DMS53 (cell line): ENCODE measurements at regions not wholly inside any gene's neighbourhood (a gene's known extent, or its start where the extent isn't known, plus 50 kb on each side); places are given as distances from the start of the nearest gene placed in this dataset.

Experiments
- DNase-seq: peaks from one replicate; lab custom pipeline; 2025; lab: John Stamatoyannopoulos, UW

DNA sequence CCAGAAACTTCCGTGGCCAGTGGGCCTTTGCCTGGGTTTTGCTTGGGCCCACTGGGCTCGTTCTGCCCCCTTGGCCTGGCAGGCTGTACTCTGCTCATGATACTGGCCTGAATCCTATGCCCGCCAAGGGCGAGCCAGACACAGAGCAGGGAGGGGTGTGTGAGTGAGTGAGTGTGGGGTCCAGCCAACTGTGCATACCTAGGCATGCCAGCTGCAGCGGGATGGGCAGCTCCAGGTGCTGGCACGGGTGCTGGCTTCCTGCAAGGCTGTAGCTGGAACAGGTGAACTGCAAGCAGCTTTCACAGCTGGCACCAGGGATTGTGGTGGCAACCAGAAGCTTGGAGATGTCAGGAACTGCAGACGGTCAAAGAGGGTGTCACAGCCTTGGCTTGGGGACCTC, 1276.4 kb downstream of the SLC16A7 start:
- DNase-seq = no peak

DNA sequence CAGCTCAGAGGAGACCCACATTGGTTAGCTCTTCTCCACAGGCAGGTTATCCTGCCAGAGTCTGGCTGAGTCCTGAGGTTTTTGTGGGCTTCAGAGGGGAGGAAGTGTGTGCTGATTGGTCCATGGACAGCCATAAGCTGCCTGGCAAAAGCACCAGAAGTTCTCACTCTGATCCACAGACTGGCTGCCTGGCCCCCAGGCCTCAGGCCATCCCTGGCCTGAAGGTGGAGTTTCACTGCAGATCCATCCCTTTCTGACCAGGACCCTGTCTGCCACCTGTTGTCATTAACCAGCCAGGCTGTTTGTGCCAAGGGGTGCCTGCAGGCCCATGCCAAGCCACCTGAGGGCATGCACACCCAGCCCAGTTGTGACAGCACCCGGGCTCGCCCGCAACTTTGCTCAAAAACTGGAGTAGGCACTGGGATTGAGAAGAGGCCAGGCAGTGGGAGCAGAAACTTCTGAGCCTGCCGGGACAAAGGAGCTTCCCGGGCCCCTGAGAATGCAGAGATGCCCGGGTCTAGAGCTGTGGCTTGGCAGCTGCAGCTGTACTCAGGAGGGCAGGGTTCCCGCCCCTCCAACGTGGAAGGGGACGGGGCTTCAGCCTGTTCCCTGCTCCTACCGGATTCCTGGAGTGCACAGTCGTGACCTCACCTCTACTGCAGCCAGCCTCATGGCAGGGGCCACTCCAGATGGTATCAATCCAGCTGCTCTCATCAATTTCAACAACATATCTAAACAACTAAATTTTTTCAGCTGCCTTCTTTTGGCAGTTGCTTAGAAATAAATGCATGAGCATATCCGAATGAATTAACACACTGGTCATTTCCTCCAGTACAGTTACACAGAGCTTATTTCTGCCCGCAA, 1277.3 kb downstream of the SLC16A7 start:
- DNase-seq = peak; percentile 19

DNA sequence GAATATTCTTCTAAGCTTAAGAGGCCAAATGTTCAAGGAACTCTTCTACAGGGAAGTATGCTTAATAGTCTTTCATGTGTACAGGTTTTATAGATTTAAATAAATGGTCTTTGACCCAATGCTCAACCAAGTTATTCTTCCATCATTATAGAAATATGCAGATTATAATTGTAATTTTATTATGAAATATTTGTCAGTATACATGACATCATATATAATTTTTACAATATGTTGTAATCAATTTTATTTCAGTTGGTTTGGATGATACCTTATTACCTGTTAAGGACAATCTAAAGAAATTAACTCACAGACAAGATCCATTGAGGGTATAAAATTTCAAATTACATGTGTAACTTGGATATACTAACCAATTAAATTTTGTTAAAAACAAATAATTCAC, 1278.3 kb downstream of the SLC16A7 start:
- DNase-seq = no peak

DNA sequence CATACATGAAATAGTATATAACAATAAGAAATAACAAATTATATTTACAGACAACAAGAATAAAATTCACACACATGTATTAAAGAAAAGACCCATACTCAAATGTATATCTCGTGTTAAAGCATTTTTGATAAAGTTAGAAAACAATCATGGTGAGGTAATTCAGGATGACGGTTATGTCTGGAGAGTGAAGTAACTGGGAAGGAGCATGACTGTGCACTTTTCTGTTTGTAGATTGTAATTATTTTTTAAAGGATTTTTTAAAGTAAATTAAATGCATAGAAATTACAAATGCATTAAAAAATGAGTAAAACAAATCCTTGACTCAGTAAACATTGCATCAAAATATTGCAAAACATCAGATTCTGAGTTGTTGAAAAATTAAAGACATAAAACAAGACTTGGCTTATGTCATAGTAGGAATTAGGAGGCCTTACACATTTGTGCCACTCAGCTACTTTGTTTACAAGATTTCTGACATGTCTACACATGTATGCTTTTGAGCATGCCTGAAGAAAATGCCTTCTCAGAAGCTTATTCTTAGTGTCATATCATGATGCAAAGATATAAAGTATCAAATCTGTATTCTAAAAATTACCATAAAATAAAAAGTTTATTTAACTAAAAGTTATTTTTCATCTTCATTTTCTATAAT, 1325.1 kb downstream of the SLC16A7 start:
- peak; percentile 32 for DNase-seq

DNA sequence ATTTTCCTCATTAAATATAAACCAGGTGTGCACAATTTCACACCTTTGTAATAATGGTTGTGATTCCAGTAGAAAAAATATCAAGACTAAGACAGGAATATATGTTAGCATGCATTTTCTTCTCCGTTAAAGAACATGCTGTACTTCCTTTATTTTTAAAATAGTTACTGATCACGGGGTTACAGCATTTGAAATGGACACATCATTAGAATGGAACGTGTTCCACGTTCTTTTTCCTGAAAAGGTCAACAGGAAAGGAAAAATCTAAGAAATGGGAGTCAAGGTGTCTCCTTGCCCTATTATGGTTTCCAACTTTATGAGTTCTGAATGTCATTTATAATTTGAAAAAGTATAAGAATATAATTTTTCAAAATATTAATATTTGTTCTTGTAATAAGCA, 1325.7 kb downstream of the SLC16A7 start:
- DNase-seq = no peak

DNA sequence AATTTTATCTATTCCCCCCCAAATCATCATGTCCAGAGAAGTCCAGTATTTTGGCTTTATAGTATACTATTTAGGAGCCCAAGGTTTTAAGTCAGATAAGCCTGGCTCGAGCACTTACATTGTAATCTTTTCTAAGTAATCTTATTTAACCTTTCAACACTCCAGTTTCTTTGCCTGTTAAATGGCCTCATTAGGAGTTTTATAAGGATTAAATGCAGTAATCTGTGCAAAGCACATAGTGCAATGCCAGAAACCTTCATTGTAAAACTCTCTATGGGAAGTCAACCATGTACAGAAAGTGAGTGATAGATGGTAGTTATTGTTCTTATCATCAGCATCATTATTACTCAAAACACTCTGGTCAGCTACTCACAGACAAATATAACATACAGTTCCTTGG, 1330.4 kb downstream of the SLC16A7 start:
- DNase-seq = no peak

DNA sequence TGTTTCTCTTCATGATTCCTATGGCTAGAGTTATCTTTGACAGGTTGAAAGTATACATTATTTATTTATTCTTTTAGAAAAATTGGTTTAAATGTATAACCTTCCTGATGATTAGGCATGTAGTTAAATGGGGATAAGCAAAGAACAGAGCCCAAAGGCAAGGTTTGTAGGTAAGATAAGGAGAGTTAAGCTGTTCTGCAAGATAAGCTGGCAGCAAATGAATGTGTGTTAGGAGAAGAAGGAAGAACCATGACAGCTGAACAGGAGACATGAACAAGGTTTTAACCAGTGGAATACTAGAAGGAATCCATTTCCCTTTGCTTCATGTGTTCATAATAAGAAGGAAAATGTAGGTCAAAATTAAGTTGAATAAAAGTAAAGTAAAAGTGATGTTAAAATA, 1330.1 kb upstream of the USP15 start:
- DNase-seq = no peak

DNA sequence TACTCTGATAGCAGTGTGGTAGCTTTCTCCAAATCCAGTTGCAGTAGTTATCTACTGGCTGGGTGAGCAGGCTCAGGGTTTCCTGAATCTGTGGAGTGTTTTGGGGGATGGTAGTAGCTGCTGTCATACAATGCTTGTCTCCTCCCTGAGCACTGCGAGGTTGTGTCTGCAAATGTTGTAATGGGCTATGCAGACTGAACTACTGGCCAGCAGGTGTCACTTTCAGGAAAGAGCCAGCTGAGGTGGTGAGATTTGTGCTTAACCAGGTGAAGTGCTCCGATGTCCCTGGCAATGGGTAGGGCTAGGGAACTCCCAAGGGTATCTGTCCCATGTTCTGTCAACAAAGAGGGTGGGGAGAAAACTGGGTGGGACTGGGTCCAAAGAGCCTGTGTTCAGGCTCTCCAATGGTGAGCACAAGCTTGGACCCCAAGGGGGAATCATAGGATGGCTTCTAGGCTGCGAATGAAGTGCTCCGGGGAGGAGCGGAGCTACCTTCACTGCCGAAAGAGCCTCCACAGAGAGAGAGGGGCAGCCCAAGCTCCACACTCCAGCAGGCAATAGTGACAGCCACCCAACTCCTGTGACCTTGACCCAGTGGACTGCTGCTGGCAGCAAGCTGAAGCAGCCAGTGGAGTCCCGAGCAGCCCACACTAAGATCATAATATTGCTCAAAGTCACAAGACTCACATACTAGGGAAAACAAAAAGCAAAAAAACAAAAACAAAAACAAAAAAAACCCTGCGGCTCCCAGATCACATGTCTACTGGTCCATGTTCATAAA, 1324.0 kb upstream of the USP15 start:
- peak; percentile 59 for DNase-seq

DNA sequence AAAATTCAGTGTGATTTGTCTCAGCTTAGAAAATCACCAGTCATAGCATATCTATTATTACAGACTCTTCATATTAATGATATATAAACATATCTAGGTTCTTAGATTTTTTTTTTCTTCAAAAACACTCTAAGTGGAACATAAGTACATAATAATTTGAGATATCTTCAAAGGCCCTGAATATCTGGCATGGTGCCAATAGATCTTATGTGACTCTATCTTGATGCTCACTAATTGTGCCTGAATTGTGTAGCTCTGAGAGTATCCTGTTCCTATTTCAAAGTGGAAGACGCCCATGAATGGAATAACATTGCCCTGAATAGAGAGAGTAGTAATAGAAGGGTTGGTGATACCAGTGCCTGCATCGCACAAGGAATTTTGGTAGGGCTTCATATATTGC, 1312.7 kb upstream of the USP15 start:
- DNase-seq = peak; percentile 23

DNA sequence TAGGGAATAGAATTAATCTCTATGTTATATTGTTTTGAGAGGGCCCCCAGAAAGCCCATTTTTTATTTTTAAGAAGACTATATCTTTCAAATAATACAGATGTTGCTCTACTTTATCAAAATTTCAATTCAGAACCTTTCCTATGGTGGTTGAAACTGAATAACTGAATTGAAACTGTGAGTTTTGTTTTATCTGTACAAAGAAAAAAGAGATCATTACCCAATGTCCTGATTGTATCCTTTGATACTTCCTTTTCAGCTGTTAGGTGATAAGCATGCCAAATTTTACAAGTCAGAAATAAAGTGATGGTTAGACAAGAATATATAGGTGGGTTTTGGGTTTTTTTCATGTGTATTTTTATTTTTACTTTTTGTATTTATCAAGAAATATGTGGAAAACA, 1293.1 kb upstream of the USP15 start:
- no peak for DNase-seq

DNA sequence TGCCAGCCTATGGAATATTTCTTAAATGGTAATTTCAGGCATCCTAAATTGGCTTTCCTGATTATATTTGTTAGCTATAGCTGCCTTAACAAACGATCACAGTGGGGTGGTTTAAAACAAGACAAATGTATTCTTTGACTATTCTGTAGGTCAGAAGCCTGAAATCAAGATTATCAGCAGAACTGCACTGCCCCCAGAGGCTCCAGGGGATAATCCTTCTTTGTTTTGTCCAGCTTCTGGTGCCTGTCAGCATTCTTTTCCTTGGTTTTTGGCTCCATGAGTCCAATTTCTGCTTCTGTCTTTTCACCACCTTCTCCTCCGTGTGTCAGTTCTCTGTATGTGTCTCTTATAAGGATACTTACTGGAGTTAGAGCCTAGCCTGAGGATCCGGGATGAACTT, 1282.2 kb upstream of the USP15 start:
- DNase-seq = peak; percentile 39

DNA sequence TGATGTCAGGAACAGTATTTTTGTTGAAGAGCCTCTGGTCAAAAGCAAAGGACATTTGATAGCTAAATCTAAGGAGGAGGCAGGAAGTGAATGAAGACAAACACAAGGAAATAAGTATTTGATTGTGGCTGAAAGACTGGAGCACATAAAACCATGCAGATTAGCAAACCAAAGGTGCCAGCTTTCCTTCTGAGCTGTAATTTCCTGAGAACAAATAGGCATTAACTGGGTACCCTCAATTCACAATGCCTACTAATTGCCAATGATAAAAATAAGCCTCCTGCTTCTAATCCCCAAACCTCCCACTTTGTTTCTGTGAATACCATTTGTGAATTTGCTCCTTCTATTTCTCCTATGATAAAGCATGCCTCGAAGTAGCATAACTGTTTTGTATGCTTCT, 1279.6 kb upstream of the USP15 start:
- peak; percentile 41 for DNase-seq

DNA sequence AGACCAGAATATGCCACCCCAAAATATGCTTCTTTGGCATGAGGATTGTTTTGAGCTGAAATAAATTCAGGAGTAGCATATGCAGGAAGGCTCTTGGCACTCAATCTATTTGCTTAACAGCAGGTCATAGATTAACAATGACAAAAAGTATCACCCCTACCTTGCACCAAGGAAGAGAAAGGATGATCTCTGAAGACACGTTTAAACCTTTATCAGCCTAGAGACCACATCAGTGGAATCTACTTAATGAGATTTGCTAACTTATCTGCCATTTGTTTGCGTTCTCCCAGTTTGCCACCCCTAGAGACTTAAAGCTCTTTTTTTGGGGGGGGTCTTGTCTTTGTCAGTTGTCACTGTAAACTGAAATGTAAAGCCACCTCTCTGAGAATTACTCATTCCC, 1278.7 kb upstream of the USP15 start:
- DNase-seq = no peak

DNA sequence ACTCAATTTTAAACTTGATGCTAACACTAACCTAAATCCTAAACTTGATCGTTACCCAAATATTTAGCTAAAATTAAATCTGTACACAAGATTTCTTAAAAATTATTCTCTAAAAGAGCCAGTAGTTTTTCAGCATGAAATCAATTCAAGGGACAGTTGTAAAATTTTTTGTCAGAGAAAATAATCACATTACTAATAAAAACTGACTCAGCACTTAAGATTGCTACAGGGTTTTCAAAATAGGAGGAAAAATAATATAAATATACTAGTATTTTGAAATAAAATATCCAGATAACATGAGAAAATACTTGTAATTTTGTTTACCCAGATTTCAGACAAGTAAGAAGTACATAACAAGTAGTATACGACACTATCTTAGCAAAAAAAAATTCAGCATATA, 1268.1 kb upstream of the USP15 start:
- no peak for DNase-seq

DNA sequence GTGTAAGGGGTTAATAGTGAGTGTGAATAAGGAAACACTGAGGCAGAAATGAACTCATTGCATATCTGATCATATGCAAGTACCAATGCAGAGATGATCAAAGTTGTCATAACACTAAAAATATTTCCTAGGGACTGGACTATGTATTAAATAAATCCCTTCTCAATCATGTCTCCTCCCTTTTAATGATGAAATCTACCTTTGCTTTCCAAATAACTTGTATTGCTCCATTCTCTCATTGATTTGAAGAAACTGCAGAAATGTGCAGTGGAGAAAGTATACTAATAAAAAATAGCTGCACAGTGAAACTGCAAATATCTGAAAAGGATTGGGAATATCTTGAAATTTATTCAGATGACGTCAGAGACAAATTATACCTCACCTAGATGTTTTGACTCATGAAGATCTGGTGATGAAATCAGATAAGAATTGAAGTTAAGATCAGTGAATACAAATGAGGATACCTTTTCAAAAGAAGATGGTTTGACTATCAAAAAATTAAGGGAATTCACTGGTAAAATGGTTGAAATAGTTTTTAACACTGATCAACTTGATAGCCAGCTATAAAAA, 1264.9 kb upstream of the USP15 start:
- no peak for DNase-seq

DNA sequence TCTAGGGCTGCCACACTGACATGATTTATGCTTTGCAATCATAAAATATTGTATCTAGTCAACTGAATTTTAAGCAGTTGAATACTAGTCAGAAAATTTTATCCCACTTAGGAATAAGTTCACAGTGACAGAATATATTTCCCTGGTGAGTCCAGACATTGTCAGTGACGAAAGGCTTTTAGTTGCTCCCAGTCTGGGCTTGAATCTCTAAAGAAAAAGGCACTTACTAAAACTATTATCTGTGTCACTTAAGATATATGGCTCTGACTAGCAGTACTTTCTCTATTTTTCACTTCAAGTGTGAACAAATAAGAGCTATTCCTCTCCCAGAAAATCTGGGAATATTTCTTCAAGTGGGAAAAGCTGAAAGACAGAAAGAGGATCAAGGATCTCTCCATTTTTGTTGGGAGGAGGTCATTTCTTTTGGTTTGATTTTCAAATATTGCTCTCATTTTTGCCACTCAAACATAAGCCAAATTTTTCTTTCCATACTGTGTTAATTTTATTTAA, 1262.3 kb upstream of the USP15 start:
- no peak for DNase-seq

DNA sequence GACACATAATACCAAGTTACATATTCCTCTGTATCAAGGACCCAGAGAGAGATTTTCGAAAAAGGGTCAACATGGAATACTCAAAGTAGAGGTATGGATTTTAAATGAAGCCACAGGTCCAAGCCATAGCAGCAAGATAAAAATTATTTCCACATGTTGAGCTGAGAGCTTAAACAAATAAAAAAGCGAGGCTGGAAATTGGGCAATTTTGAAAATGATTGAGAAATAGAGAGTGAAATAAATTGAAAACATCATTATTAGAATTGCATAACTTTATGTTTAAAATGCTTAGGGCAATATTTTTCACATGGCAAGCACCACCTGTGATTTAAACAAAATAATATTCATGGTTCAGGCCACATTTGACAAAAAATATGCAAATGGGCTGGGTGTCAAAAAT, 1251.0 kb upstream of the USP15 start:
- no peak for DNase-seq

DNA sequence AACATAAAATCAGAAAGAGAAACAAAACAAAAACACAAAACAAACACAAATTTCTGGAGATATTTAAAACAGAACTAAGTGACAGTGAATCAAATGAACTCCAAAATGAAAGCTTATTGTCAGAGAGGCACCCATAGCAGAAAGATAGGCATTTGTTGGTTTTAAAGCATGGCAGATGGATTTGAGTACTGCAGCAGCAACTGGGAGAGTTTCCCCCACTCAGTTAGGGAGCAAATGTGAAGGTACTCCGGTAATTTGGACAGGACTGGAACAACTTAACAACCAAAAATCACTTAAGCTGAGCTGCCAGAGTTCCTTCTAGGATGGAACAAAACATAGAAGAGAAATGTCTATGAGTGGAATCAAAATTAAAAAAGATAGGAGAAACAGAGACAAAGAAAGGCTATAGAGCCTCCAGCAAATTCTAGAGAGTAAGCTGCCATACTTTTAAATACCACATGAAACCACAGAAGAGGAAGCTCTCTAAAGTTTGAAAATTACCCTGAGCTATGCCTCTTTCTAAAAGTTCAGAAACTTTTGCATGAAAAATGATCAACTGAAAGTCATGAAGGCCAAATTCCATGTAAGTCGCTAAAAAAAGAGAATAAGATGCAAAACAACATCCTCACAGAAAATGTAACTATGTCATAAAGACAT, 1248.3 kb upstream of the USP15 start:
- no peak for DNase-seq

DNA sequence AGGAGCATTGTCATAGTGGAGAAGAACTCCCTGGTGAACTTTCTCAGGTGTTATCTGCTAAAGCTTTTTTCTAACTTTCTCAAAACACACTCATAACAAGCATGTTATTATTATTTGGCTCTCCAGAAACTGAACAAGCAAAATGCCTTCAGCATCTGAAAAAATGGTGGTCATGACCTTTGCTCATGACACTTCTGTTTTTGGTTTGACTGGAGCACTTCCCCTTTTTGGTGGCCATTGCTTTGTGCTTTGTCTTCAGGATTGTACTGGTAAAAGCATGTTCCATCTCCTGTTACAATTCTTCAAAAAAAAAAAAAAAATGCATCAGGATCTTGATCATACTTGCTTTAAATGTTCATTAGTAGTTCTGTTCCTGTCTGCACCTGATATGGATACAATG, 1241.6 kb upstream of the USP15 start:
- DNase-seq = no peak

DNA sequence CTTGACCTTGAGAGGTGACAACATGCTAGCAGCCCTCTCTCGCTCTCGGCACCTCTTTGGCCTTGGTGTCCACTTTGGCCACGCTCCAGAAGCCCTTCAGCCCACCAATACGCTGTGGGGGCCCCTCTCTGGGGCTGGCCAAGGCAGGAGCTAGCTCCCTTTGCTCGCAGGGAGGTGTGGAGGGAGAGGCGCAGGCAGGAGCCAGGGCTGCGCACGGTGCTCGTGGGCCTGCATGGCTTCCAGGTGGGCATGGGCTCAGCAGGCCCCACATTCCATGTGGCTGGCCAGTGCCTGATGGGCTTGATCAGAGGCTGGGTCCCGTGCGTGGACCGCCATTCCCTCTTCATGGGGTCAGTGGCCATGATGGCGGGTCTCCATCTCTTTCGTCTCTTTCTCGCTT, 1237.0 kb upstream of the USP15 start:
- no peak for DNase-seq

DNA sequence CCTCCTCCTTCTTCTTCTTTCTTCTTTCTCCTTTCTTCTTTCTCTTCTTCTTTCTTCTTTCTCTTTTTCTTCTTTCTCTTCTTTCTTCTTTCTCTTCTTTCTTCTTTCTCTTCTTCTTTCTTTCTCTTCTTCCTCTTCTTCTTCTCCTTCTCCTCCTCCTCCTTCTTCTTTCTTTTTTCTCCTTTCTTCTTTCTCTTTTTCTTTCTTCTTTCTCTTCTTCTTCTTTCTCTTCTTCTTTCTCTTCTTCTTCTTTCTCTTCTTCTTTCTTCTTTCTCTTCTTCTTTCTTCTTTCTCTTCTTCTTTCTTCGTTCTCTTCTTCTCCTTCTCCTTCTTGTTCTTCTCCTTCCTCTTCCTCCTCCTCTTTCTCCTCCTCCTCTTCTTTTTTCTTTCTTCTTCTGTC, 1230.7 kb upstream of the USP15 start:
- no peak for DNase-seq

DNA sequence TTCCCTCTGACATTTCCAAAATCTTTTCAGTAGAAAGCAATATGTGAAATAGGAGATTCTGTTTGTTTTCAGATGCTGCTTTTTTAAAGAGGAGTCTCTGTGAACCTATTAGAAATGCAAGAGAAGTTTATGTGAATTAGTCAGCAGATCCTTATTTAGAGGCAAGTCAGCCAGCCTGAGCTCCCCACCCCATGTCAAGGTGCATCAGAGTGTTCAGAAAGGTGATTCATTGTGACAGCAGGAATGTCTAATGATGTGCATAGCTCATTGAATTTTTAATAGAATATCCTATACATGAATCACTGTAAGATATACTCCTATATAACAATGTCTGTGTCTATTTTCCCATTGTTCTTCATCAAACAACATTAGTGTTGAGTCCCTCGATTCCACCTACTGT, 1222.4 kb upstream of the USP15 start:
- no peak for DNase-seq
